Spinal cord (tissue), 9 donors: ENCODE measurements at regions not wholly inside any gene's neighbourhood (a gene's known extent, or its start where the extent isn't known, plus 50 kb on each side); places are given as distances from the start of the nearest gene placed in this dataset.

ENCODE experiments used
- DNase-seq, 6 donors: peaks; one replicate each; pipeline versions ENCODE4 v3.0.0 to v3.0.0-alpha.2; 2013 to 2015; ENCODE audit warnings: low spot score in 6 of 6, low read depth in 4 of 6
- H3K27ac ChIP-seq: one replicate; pipeline ENCODE4 v1.5.1; 2013; ENCODE audit warnings: low read depth, low read length, control low read depth
- H3K27me3 ChIP-seq: one replicate; pipeline ENCODE4 v1.6.1; 2013; ENCODE audit warnings: low read length; ENCODE audit not compliant: control insufficient read depth, insufficient read depth
- H3K36me3 ChIP-seq: one replicate; pipeline ENCODE4 v1.6.1; 2013; ENCODE audit warnings: low read length; ENCODE audit not compliant: control insufficient read depth, insufficient read depth
- H3K4me1 ChIP-seq: one replicate; pipeline ENCODE4 v1.6.1; 2013; ENCODE audit warnings: low read length; ENCODE audit not compliant: control insufficient read depth, insufficient read depth
- H3K4me3 ChIP-seq: one replicate; pipeline ENCODE4 v1.5.1; 2013; ENCODE audit warnings: low read depth, low read length, control low read depth
- H3K9me3 ChIP-seq: one replicate; pipeline ENCODE4 v1.6.1; 2013; ENCODE audit warnings: low read length; ENCODE audit not compliant: control insufficient read depth, insufficient read depth
- WGBS: methylation state at CpG from one replicate; pipeline ENCODE4 v1.1.5; 2013; ENCODE audit warnings: missing lambda C conversion rate; ENCODE audit not compliant: insufficient coverage; 5-methylcytosine and 5-hydroxymethylcytosine counted together
- donor health status: healthy.

DNA sequence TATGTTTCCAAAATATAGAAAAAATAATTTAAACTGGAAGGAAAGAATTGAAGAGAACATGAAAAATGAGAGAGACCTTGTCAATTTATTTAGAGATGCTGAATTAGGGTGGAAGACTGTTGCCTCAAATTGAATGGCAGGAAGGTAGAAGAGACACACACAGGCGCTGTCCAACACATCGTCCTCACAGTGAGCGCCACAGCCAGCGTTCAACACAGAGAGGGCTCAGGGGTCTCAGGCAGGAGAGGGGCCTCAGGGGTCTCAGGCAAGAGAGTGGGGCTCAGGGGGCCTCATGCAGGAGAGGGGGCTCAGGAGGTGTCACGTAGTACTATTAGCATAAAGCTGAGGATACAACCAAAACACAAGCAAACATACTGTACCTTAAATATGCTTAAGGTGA is 65.7 kb downstream of the TMEM18 start:
- DNase-seq = no peak
- no peaks in the 10 kb centered on the region for H3K9me3 ChIP-seq

DNA sequence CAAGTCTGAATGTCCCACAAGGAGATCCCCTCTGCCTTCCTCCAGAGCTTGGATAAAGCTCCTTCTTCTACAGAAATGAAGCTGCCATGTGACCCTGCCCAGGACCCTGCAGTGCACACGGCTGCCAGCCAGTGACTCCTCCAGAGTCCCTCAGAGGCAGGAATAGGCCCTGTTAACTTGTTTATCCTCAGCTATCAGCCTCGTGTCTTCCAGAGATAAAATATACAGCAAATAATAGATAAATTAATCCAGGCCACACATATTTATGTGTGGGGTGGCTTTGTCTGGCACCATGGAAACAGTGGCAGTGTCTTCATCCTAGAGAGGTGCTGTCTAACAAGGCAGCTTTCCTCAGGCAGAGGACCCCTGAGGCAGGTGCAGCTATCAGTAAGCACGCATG is 66.7 kb downstream of the TMEM18 start:
- H3K4me3 ChIP-seq = no peak overlapping the region
- H3K27ac ChIP-seq = no peak overlapping the region
- no peaks in the 10 kb centered on the region for H3K27me3 ChIP-seq
- H3K9me3 ChIP-seq = no peaks in the 10 kb centered on the region
- peaks cover 4% of the 10 kb centered on the region for H3K4me1 ChIP-seq
- no peak for DNase-seq
- WGBS = no CpG with 5 or more reads among the region's 3 CpGs
- no peaks in the 10 kb centered on the region for H3K36me3 ChIP-seq

More for the DNA sequence above, 65.7 kb downstream of the TMEM18 start:
- Histone ChIP-seq H3K36me3 (no peaks in the 10 kb centered on the region), H3K4me1 (peaks cover 4% of the 10 kb centered on the region), H3K27ac (no peak overlapping the region), H3K27me3 (no peaks in the 10 kb centered on the region), H3K4me3 (no peak overlapping the region)
- 54% methylated on average over 4 of the region's 5 CpGs for WGBS

DNA sequence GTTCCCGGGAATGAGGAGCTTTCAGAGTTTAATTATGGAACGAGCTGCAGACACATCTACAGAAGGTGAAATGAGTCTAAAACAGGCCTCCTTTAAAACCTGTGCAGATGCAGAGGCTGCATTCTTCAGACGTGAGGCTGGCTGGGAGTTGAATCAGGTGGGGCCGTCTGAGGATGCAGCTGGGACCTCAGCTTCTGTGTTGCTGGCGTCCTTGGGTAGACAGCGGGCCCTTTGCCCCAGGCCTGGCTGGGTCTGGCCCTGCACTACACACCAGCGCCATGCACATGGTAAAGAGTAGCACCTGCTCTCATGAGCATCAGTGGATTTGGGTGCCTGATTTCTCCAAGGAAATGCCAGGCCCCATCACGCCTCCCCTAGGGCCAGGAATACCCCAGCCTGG is 67.3 kb downstream of the TMEM18 start:
- Histone ChIP-seq H3K4me3 (no peak overlapping the region), H3K27ac (no peak overlapping the region), H3K36me3 (no peaks in the 10 kb centered on the region), H3K27me3 (no peaks in the 10 kb centered on the region), H3K4me1 (peaks cover 4% of the 10 kb centered on the region), H3K9me3 (no peaks in the 10 kb centered on the region)
- 74% methylated on average over 8 of the region's 8 CpGs for WGBS
- DNase-seq = no peak

DNA sequence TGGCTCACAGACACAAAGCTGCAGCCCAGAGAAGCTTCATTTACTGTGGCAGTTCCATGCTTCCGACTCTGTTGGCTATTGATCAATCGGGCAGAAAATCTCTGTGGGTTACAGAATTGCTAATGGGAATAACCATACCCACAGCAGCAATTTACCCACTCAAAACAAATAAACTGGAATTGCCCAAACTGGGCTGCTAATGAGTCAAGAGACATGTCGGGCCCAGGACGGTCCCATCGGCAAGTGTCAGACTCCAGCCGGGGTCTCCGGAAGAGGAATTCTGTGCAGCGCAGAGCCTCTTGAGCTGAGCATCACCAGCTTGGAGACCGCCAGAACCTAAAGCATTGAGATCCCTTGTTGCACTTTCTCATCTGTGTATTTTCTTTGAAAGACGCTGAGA is 67.8 kb downstream of the TMEM18 start:
- Histone ChIP-seq H3K27me3 (no peaks in the 10 kb centered on the region), H3K9me3 (no peaks in the 10 kb centered on the region), H3K27ac (no peak overlapping the region), H3K4me3 (no peak overlapping the region), H3K4me1 (peaks cover 4% of the 10 kb centered on the region), H3K36me3 (no peaks in the 10 kb centered on the region)
- 71% methylated on average over 8 of the region's 10 CpGs for whole genome bisulfite sequencing
- peak in 1 of 6 donors; percentile 75 for DNase-seq

DNA sequence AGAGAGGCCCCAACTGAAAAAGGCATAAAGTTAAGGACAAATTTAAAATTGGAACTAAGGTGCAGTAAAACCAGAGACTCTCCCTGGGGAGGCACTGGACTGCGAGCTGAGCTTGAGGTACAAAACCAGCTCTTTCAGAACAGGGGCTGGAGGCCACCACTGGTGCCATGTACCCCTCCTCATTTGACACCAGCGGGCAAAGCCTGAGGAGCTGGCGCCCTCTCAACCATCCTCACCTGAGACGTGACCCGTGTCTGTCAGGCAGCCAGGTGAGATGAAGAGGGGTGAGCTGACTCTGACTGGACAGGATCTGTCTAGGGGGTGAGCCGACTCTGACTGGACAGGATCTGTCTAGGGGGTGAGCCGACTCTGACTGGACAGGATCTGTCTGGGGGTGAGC is 68.5 kb downstream of the TMEM18 start:
- no peak for DNase-seq
- Histone ChIP-seq H3K9me3 (no peaks in the 10 kb centered on the region), H3K27me3 (no peaks in the 10 kb centered on the region), H3K4me1 (peaks cover 4% of the 10 kb centered on the region), H3K4me3 (no peak overlapping the region), H3K36me3 (no peaks in the 10 kb centered on the region), H3K27ac (no peak overlapping the region)
- WGBS = 91% methylated on average over 2 of the region's 7 CpGs

DNA sequence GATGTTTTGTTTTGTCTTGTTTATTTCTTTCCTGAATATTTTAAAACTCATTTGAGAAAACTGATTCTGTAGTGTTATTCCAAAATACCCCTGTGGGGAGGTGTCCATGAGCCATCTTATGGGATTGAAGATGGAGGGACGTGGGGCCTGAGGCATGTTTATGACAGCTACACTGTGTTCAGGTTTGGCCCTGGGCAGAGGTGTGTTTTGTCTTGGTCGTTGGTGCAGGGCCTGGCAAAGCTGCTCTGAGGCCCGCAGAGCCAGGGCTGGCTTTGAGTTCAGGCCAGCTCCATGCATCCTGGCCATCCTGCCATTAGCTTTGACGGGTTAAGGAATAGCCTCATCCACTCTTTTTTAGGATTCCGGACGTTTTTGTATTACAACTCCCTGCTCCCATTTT is 68.9 kb downstream of the TMEM18 start:
- Histone ChIP-seq H3K4me3 (no peak overlapping the region), H3K4me1 (peaks cover 4% of the 10 kb centered on the region), H3K9me3 (no peaks in the 10 kb centered on the region), H3K27ac (no peak overlapping the region), H3K36me3 (no peaks in the 10 kb centered on the region), H3K27me3 (no peaks in the 10 kb centered on the region)
- 68% methylated on average over 5 of the region's 6 CpGs for WGBS
- no peak for DNase-seq

DNA sequence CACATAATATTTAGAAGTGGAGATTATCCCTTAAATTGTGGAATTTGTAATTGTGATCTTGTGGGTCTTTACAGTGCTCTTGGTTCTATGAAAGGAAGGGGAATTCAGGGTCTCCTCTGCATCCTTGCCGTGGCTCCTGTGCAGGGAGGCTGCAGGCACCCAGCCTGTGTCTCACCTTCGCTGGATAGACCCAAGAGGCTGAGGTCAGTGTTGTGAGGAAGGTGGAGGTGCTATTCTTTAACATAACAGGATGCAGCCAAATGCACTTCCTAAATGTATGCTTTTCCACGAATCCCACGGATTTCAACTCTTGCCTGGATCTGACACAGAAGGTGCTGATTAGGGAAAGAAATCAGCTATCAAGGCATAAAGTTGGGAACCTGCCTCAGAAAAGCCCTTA is 69.5 kb downstream of the TMEM18 start:
- DNase-seq = no peak
- 88% methylated on average over 1 of the region's 4 CpGs for WGBS
- H3K27me3 ChIP-seq = no peaks in the 10 kb centered on the region
- H3K27ac ChIP-seq = no peak overlapping the region
- peaks cover 4% of the 10 kb centered on the region for H3K4me1 ChIP-seq
- no peak overlapping the region for H3K4me3 ChIP-seq
- no peaks in the 10 kb centered on the region for H3K36me3 ChIP-seq
- no peaks in the 10 kb centered on the region for H3K9me3 ChIP-seq

DNA sequence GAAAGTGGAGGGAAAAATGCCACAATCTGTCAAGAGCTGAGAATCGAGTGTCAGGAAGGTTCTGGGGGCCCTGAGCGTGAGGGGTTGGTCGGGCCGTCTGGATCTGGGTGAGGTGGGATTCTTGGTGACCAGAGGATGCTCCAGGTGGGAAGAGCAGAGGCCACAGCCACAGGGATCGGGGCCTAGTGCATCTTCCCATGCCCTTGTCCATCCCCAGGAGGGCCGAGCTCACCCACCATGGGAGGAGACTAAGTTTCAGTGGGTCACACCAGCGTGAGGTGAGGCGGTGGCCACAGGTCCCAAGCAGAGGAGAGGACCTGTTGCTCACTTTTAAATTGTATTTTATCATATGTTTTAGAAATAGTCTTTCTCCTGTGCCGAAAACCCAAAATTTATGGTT is 70.0 kb downstream of the TMEM18 start:
- H3K4me3 ChIP-seq = no peak overlapping the region
- peaks cover 4% of the 10 kb centered on the region for H3K4me1 ChIP-seq

DNA sequence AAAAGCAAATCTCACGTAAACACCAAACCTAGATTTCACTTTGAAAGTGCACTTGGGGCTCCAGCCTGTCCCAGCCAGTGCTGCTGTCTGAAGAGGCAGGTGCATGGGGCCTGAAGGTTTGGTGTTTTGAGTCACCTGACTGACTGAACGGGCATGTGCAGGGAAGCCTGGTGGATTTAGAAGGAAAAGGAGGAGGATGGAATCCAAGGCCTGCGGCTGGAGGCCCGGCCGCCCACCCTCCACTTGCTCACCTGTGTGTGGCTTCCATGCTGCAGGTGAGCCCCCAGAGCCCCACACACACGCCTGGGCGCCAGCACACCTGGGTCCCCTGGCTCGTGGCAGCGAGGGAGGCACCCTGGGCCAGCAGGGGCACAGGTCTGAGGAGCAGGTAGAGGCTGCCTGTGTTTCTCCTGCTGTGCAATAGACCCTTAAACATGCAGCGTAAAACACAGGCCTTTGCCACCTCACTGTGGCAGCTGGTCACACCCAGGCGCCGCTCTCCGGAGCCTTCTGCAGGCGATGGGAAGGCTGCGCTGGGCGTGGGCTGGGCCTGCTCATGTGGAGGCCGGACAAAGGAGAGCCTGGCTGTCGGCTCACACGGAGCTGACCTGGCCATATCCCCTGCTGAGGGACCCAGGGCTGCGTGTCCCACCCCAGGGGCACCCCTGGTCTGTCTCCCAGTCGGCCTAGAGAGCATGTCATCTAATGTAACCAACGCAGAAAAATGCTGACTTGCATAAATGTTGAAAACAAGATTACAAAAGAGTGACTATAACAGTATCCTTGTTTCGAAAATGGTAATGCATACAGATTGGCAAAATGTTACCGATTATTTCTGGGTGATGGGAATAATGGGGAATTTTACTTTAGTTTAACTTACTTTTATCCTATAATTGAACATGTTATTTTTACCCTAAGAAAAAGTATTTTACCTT is 71.3 kb downstream of the TMEM18 start:
- WGBS = 89% methylated on average over 17 of the region's 24 CpGs
- Histone ChIP-seq H3K27ac (no peak overlapping the region), H3K27me3 (no peaks in the 10 kb centered on the region), H3K36me3 (no peaks in the 10 kb centered on the region), H3K9me3 (no peaks in the 10 kb centered on the region), H3K4me1 (peaks cover 4% of the 10 kb centered on the region), H3K4me3 (no peak overlapping the region)
- DNase-seq = no peak

More for the DNA sequence above, 70.0 kb downstream of the TMEM18 start:
- no peaks in the 10 kb centered on the region for H3K36me3 ChIP-seq
- no peaks in the 10 kb centered on the region for H3K9me3 ChIP-seq
- H3K27ac ChIP-seq = no peak overlapping the region
- no peak for DNase-seq
- 100% methylated on average over 4 of the region's 9 CpGs for WGBS
- H3K27me3 ChIP-seq = no peaks in the 10 kb centered on the region

DNA sequence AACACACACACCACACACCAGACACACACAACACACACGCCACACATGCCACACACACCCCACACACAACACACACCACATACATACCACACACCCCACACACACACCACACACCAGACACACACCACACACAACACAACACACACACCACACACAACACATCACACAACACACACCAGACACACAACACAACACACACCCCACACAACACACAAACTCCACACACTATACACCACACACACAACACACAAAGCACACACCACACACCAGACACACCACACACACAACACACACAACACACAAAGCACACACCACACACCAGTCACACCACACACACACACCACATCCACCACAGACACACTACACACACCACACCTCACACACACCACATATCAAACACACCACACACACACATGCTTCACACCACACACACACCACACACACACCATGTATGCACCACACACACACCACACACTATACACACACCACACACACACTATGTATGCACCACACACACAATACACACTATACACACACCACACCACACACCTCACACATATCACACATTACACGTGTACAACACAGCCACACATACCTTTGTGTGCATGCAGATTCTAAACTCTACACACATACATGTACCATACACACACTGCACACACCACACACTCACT is 72.2 kb downstream of the TMEM18 start:
- no peak overlapping the region for H3K4me3 ChIP-seq
- peaks cover 2% of the 10 kb centered on the region for H3K4me1 ChIP-seq
- H3K27ac ChIP-seq = no peak overlapping the region
- no peaks in the 10 kb centered on the region for H3K9me3 ChIP-seq
- 97% methylated on average over 2 of the region's 2 CpGs for WGBS
- no peaks in the 10 kb centered on the region for H3K36me3 ChIP-seq
- no peak for DNase-seq
- no peaks in the 10 kb centered on the region for H3K27me3 ChIP-seq
